Ovary (tissue), 3 donors: ENCODE measurements at regions not wholly inside any gene's neighbourhood (a gene's known extent, or its start where the extent isn't known, plus 50 kb on each side); places are given as distances from the start of the nearest gene placed in this dataset.

Experiments used
- CTCF ChIP-seq, 3 donors: fragments of 450-650 bp in 2 of 3; fragments of 200-600 bp in 1 of 3; IDR thresholded peaks; one replicate each; pipeline versions ENCODE4 v1.5.1 to v1.8.0; 2016 to 2022; ENCODE audit warnings: antibody characterized with exemption in 3 of 3, mild to moderate bottlenecking in 1 of 3
- POLR2A ChIP-seq: fragments of 450-650 bp; IDR thresholded peaks from one replicate; pipeline ENCODE4 v1.6.1; 2017; ENCODE audit warnings: antibody characterized with exemption, mild to moderate bottlenecking, moderate library complexity
- donor health status: DM: no; HTN: no; CAD: no.

GRCh38 chr5:129170050-129170449, 75.5 kb downstream of the ISOC1 start:
- TF ChIP-seq CTCF (IDR thresholded peaks at IDR 0.05), result no peak
- TF ChIP-seq POLR2A, result no peak
